ENCODE measurements at regions not wholly inside any gene's neighbourhood (a gene's known extent, or its start where the extent isn't known, plus 50 kb on each side); places are given as distances from the start of the nearest gene placed in this dataset.

DNA sequence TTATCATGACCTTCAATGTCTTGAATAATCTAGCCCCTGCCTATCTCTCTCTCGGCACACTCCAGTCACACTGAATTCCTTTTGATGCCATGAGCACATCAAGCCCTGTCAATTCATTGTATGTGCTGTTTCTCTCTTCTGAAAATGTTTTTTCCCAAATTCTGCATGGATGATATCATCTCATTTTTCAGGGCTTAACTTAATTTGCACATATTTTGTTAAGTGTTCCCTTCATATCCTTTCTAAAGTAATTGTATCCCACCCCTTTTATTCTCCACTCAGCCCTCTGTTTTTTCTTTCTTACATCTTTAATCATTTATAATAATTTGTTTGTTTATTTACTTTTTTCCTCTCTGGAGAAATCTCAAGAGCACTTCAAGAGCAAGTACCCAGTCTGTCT lies 149.9 kb downstream of the ZNF326 start:
- TF ChIP-seq, protein P1, sequence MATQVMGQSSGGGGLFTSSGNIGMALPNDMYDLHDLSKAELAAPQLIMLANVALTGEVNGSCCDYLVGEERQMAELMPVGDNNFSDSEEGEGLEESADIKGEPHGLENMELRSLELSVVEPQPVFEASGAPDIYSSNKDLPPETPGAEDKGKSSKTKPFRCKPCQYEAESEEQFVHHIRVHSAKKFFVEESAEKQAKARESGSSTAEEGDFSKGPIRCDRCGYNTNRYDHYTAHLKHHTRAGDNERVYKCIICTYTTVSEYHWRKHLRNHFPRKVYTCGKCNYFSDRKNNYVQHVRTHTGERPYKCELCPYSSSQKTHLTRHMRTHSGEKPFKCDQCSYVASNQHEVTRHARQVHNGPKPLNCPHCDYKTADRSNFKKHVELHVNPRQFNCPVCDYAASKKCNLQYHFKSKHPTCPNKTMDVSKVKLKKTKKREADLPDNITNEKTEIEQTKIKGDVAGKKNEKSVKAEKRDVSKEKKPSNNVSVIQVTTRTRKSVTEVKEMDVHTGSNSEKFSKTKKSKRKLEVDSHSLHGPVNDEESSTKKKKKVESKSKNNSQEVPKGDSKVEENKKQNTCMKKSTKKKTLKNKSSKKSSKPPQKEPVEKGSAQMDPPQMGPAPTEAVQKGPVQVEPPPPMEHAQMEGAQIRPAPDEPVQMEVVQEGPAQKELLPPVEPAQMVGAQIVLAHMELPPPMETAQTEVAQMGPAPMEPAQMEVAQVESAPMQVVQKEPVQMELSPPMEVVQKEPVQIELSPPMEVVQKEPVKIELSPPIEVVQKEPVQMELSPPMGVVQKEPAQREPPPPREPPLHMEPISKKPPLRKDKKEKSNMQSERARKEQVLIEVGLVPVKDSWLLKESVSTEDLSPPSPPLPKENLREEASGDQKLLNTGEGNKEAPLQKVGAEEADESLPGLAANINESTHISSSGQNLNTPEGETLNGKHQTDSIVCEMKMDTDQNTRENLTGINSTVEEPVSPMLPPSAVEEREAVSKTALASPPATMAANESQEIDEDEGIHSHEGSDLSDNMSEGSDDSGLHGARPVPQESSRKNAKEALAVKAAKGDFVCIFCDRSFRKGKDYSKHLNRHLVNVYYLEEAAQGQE (IDR thresholded peaks at IDR 0.05; ENCODE audit: insufficient replicate concordance, low read depth) = no peak
- TF ChIP-seq SPI1 (IDR thresholded peaks at IDR 0.05; ENCODE audit: borderline replicate concordance, low read depth) (no peak), POLR2AphosphoS5 (IDR thresholded peaks at IDR 0.05; ENCODE audit: low read depth) (no peak), GABPA (IDR thresholded peaks at IDR 0.05; ENCODE audit: low read depth) (no peak)
- TF ChIP-seq, protein P2, sequence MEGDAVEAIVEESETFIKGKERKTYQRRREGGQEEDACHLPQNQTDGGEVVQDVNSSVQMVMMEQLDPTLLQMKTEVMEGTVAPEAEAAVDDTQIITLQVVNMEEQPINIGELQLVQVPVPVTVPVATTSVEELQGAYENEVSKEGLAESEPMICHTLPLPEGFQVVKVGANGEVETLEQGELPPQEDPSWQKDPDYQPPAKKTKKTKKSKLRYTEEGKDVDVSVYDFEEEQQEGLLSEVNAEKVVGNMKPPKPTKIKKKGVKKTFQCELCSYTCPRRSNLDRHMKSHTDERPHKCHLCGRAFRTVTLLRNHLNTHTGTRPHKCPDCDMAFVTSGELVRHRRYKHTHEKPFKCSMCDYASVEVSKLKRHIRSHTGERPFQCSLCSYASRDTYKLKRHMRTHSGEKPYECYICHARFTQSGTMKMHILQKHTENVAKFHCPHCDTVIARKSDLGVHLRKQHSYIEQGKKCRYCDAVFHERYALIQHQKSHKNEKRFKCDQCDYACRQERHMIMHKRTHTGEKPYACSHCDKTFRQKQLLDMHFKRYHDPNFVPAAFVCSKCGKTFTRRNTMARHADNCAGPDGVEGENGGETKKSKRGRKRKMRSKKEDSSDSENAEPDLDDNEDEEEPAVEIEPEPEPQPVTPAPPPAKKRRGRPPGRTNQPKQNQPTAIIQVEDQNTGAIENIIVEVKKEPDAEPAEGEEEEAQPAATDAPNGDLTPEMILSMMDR (IDR thresholded peaks at IDR 0.05; ENCODE audit: insufficient read depth, low read length) = no peak

DNA sequence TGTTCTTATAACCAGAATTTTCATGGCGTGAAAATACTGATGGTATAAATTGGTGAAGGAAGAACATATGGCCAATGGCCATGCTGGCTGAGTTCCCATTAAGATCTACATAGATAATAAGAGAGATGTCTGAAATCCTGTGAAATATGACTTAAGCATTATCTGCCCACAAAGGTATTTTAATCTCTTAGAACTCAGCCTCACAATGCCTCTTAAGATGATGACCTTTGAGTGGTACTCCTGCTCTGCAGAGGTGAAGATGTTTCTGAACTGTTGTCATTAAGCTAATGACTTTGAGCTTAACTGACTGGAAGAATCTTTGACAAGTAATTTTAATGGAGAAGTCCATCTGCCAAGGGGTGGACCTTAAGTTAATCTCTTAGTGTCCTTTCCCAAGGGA lies 148.7 kb downstream of the ZNF326 start:
- Histone ChIP-seq H3K27ac (replicated peaks) (no peak overlapping the region), H3K4me3 (replicated peaks; ENCODE audit: insufficient read depth, low read length) (no peak overlapping the region), H3K27me3 (ENCODE audit: insufficient read depth, poor library complexity, severe bottlenecking) (no peaks in the 10 kb centered on the region)
- TF ChIP-seq POLR2AphosphoS5 (IDR thresholded peaks at IDR 0.05; ENCODE audit: low read depth) = no peak
- TF ChIP-seq, protein P1 (IDR thresholded peaks at IDR 0.05; ENCODE audit: insufficient replicate concordance, low read depth) = no peak
- TF ChIP-seq SPI1 (IDR thresholded peaks at IDR 0.05; ENCODE audit: borderline replicate concordance, low read depth) = no peak
- no peak for TF ChIP-seq GABPA (IDR thresholded peaks at IDR 0.05; ENCODE audit: low read depth)
- TF ChIP-seq, protein P2 (IDR thresholded peaks at IDR 0.05; ENCODE audit: insufficient read depth, low read length) = no peak
- no peak for DNase-seq (ENCODE audit: low read depth in 1 of 2, low spot score in 1 of 2)

More for the DNA sequence above, 149.9 kb downstream of the ZNF326 start:
- no peak for DNase-seq (ENCODE audit: low read depth in 1 of 2, low spot score in 1 of 2)
- no peak overlapping the region for H3K27ac ChIP-seq (replicated peaks)
- no peak overlapping the region for H3K4me3 ChIP-seq (replicated peaks; ENCODE audit: insufficient read depth, low read length)
- H3K27me3 ChIP-seq (ENCODE audit: insufficient read depth, poor library complexity, severe bottlenecking) = no peaks in the 10 kb centered on the region

DNA sequence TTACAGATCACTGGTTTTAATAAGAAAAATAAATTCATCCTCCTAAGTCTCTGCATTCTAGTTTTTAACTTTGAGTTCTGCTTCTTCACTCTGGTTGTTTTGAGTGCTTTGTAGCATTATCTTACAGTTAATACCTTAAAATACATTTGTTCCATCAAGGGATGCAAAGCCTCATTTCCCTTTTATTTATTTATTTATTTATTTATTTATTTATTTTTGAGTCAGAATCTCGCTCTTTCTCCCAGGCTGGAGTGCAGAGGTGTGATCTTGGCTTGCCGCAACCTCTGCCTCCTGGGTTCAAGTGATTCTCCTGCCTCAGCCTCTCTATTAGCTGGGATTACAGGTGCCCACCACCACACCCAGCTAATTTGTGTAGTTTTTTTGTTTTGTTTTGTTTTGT lies 147.8 kb downstream of the ZNF326 start:
- DNase-seq (ENCODE audit: low read depth in 1 of 2, low spot score in 1 of 2) = no peak
- Histone ChIP-seq H3K4me3 (replicated peaks; ENCODE audit: insufficient read depth, low read length) (no peak overlapping the region), H3K27me3 (ENCODE audit: insufficient read depth, poor library complexity, severe bottlenecking) (no peaks in the 10 kb centered on the region), H3K27ac (replicated peaks) (no peak overlapping the region)
- TF ChIP-seq, protein P2 (IDR thresholded peaks at IDR 0.05; ENCODE audit: insufficient read depth, low read length) = no peak
- TF ChIP-seq, protein P1 (IDR thresholded peaks at IDR 0.05; ENCODE audit: insufficient replicate concordance, low read depth) = no peak
- TF ChIP-seq GABPA (IDR thresholded peaks at IDR 0.05; ENCODE audit: low read depth) = no peak
- no peak for TF ChIP-seq SPI1 (IDR thresholded peaks at IDR 0.05; ENCODE audit: borderline replicate concordance, low read depth)
- TF ChIP-seq POLR2AphosphoS5 (IDR thresholded peaks at IDR 0.05; ENCODE audit: low read depth) = no peak

Data from HL-60 (cell line).